ENCODE measurements at regions not wholly inside any gene's neighbourhood (a gene's known extent, or its start where the extent isn't known, plus 50 kb on each side); places are given as distances from the start of the nearest gene placed in this dataset.

- no peak for TF ChIP-seq POLR2A (IDR thresholded peaks at IDR 0.05)
- TF ChIP-seq CTCF (IDR thresholded peaks at IDR 0.05), result no peak
- TF ChIP-seq EP300 (IDR thresholded peaks at IDR 0.05; ENCODE audit: low read depth), result no peak
Measured at GRCh38 chr14:42420071-42420470, 813.4 kb downstream of the LRFN5 start.
